ENCODE measurements at regions not wholly inside any gene's neighbourhood (a gene's known extent, or its start where the extent isn't known, plus 50 kb on each side); places are given as distances from the start of the nearest gene placed in this dataset.

DNA sequence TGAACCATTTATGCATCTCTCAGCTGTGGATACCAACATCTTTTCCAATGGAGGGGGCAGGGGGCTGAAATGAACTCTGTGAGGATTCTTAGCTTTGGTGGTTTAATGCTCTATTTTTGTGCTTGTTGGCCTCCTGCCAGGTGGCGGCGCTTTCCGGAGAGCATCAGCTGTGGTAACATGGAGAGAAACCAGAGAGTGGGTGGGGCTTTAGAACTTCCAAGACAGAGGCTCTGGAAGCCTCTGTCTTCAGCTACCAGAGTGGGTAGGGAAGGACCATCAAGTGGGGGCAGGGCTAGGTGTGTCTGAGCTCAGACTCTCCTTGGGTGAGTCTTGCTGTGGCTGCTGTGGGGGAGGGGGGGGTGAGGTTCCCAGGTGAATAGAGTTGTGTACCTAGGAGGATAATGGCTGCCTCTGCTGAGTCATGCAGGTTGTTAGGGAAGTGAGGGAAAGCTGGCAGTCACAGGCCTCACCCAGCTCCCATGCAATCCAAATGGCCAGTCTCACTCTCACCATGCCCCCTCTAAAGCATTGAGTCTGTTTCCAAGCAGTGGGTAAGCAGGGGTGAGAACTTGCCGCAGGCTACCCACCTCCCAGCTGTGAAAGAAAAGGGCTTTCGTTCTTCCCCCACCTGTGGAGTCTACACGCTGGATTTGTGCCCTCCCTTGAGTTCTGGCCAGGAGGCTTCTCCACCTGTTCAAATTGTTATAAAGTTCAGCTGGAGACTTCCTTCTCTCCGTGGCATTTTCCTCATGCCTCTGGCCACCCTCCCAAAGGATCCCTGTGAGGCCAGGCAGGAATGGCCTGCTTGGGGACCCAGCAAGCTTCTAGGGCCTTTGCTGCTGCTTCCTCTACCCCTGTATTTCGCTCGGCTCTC lies 527.0 kb downstream of the NEBL start:
- no peak for TF ChIP-seq EZH2phosphoT487 (IDR thresholded peaks at IDR 0.05; ENCODE audit: borderline replicate concordance, low read depth, low read length)
- no peak for TF ChIP-seq CTCF (conservative IDR thresholded peaks at IDR 0.05; ENCODE audit: low read length)
